AG04450 (cell line): ENCODE measurements at regions not wholly inside any gene's neighbourhood (a gene's known extent, or its start where the extent isn't known, plus 50 kb on each side); places are given as distances from the start of the nearest gene placed in this dataset.

Experiments
- CTCF ChIA-PET: fragments of 300-600, 350-600 bp; formaldehyde crosslinking; extraction: SDS; loops from one replicate; lab custom pipeline; 2022; ENCODE audit warnings: antibody characterized with exemption, inconsistent platforms; lab: Charles Lee
- POLR2A ChIA-PET: fragments of 350-600 bp; formaldehyde crosslinking; extraction: SDS; loops from one replicate; lab custom pipeline; 2021; ENCODE audit warnings: antibody characterized with exemption, inconsistent platforms; lab: Yijun Ruan, JAX
- DNase-seq: peaks from one replicate; pipeline ENCODE4 v3.0.0-alpha.2; 2011; ENCODE audit warnings: low read depth, low spot score
- H3K27ac ChIP-seq: one replicate; pipeline ENCODE4 v1.5.1; 2012; ENCODE audit warnings: low read depth, low read length, control low read depth
- H3K27me3 ChIP-seq: one replicate; pipeline ENCODE4 v1.6.0; 2012; ENCODE audit warnings: low read length; ENCODE audit not compliant: control insufficient read depth, insufficient read depth
- H3K4me3 ChIP-seq: 2 replicates; pipeline ENCODE4 v1.5.1; 2011; ENCODE audit warnings: mild to moderate bottlenecking, low read depth, low read length, control low read depth
- H3K9me3 ChIP-seq: 2 replicates; pipeline ENCODE4 v1.5.1; 2012; ENCODE audit warnings: low read length; ENCODE audit not compliant: control insufficient read depth, insufficient read depth
- CTCF ChIP-seq: IDR thresholded peaks from 2 replicates; pipeline ENCODE4 v1.5.1; 2011; ENCODE audit warnings: low read depth, low read length, control low read depth, inconsistent platforms

DNA sequence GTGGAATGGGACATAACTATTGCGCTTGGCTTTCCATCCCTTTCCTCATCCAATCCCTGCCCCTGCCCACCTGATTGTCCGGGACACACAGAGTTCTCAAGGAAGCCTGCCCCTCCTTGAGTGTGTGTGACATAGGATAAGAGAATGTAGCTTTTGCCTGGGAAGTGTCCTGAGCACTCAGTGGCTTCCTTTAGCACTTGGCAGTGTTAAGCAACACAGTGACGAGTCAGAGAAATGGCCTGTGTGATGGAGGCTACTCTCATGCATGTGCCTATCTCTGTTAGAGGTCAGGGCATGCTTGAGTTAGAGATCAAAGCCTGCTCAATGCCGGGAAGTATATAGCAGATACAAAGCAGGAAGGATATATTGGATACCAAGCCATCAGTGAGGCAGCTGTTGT lies 289.5 kb downstream of the SIPA1L2 start:
- ChIA-PET CTCF (no interaction called here), POLR2A (no interaction called here)
- H3K27me3 ChIP-seq = peaks cover 5% of the 10 kb centered on the region
- no peak overlapping the region for H3K27ac ChIP-seq
- DNase-seq = no peak
- no peak overlapping the region for H3K4me3 ChIP-seq
- H3K9me3 ChIP-seq = peaks cover 6% of the 10 kb centered on the region; the same call in 1 of the 2 replicates
- no peak for TF ChIP-seq CTCF

- H3K4me3 ChIP-seq = no peak overlapping the region
- POLR2A ChIA-PET = no interaction called here
- no peak for TF ChIP-seq CTCF
- CTCF ChIA-PET = no interaction called here
- H3K27me3 ChIP-seq = peaks cover 10% of the 10 kb centered on the region
- H3K27ac ChIP-seq = no peak overlapping the region
- H3K9me3 ChIP-seq = no peaks in the 10 kb centered on the region
- DNase-seq = no peak
Measured at GRCh38 chr1:232339073-232339472, 290.9 kb downstream of the SIPA1L2 start.

DNA sequence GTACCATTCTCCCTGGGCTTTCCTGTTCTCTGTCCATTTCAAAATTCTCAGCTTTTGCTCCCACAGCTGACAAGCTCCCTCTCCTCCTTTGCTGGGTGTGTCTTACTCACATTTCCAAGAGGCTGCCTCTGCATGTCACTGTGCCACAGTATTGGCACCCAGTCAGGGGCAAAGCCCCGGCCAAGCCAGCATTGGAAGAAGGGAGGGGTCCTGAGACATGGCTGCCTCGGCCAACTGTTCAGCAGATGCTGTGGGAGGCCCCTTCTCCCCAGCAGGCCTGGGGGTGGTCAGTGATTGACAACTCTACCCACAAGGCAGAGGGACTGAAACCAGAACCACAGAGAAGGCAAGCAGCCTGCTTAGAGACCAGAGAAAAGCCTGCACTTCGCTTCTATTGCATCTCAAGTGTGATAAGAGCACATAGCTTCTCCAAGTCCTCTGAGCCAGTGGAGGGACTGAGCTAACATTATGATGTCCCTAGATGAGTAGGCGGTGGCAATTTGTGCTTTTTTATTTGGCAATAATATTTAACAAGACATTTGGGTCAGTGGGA lies 294.1 kb downstream of the SIPA1L2 start:
- Histone ChIP-seq H3K27me3 (peaks cover 10% of the 10 kb centered on the region), H3K27ac (no peak overlapping the region), H3K9me3 (peaks cover 5% of the 10 kb centered on the region; the same call in 1 of the 2 replicates), H3K4me3 (no peak overlapping the region)
- CTCF ChIA-PET = no interaction called here
- no peak for TF ChIP-seq CTCF
- POLR2A ChIA-PET = no interaction called here
- DNase-seq = no peak

DNA sequence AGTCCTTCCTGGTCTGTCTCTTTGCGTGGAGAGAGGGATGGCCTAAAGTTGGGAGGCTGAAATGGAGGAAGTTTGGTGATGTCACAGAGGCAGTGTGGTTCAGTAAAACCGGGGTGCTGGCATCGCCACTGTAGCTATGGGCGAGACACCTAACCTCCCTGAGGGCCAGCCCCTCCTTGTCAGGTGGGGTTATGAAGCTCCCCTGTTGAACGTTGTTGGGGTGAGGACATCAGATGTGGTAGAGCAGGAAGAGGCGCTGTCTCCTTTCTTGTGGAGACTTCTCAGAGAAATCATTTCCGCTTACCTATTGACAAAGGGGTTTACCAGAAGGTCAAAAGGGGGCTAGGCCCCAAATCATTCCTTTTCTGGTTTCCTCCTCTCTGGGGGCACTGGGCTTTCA lies 294.7 kb downstream of the SIPA1L2 start:
- TF ChIP-seq CTCF = no peak

DNA sequence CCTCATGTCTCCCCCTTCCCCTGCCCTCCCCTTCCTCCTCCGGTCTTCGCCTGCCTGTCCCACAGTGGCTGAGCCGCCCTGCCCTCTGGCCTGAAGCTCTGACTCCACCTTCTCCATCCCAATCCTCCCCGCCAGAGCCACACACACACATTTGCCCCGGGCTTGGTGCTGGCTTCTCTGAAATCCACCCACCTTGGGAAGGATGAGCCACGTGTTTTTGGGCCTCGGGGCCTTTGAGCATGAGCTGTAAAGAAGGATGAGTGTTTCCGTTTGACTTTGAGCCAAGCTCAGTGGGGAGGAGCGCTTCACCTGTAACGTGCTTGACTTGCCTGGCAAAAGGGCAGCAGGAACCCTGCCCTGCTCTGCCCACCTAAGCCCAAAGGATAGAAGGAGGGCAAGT lies 295.1 kb downstream of the SIPA1L2 start:
- no peak overlapping the region for H3K27ac ChIP-seq
- ChIA-PET POLR2A (no interaction called here), CTCF (interaction anchor here (0.5 kb wide), 1 partner anchor 28 kb away, joined by 3 read pairs; no protein-coding TSS in a partner anchor)
- no peak for TF ChIP-seq CTCF
- H3K4me3 ChIP-seq = no peak overlapping the region
- DNase-seq = no peak
- peaks cover 5% of the 10 kb centered on the region; the same call in 1 of the 2 replicates for H3K9me3 ChIP-seq
- peaks cover 10% of the 10 kb centered on the region for H3K27me3 ChIP-seq

More for the DNA sequence above, 294.7 kb downstream of the SIPA1L2 start:
- H3K9me3 ChIP-seq = peaks cover 5% of the 10 kb centered on the region; the same call in 1 of the 2 replicates
- ChIA-PET POLR2A (no interaction called here), CTCF (interaction anchor here (0.5 kb wide), 1 partner anchor 28 kb away, joined by 3 read pairs; no protein-coding TSS in a partner anchor)
- H3K27me3 ChIP-seq = peaks cover 10% of the 10 kb centered on the region
- no peak for DNase-seq
- no peak overlapping the region for H3K4me3 ChIP-seq
- H3K27ac ChIP-seq = no peak overlapping the region
